PC-3 (cell line): ENCODE measurements at regions not wholly inside any gene's neighbourhood (a gene's known extent, or its start where the extent isn't known, plus 50 kb on each side); places are given as distances from the start of the nearest gene placed in this dataset.

Experiments
- CTCF ChIP-seq: fragments of 300-600 bp; sonication (generic); conservative IDR thresholded peaks from 2 replicates; pipeline ENCODE4 v1.5.1; 2017; ENCODE audit warnings: antibody characterized with exemption, low read depth, mild to moderate bottlenecking, low read length
- EZH2 ChIP-seq: fragments of 300-600 bp; sonication (generic); IDR thresholded peaks from one replicate; pipeline ENCODE4 v1.6.1; 2017; ENCODE audit warnings: antibody characterized with exemption, mild to moderate bottlenecking, low read length; ENCODE audit not compliant: unreplicated experiment
- EZH2phosphoT487 ChIP-seq: fragments of 300-600 bp; sonication (generic); IDR thresholded peaks from 2 replicates; pipeline ENCODE4 v1.6.1; 2018; ENCODE audit warnings: mild to moderate bottlenecking, antibody characterized with exemption, low read length, borderline replicate concordance

- TF ChIP-seq CTCF, result no peak
- no peak for TF ChIP-seq EZH2phosphoT487
- TF ChIP-seq EZH2, result no peak
Measured at GRCh38 chrX:45889471-45889870, 655.8 kb downstream of the ZNF674 start.
